ENCODE measurements at regions not wholly inside any gene's neighbourhood (a gene's known extent, or its start where the extent isn't known, plus 50 kb on each side); places are given as distances from the start of the nearest gene placed in this dataset.

DNA sequence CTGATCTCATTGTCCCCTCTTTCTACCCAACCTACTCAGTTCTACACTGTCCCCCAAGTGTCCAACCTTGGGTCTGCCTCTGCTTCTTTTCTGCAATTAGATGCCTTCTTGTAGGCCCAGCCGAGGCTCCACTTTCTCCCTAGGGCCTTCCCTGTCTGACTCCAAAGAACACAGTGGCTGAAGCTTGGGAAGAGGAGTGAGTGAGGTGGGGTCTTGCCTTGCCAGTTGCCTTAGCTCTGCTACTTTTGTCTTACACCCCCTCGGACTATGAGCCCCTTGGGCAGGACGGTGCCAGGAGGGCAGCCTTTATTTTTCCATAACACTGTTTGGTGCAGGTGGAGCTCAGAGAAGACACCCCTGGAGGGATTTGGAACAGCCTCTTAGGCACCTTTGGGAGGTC, 345.1 kb downstream of the CYP26B1 start:
- Mint-ChIP-seq H3K4me1 (peaks cover 3% of the 10 kb centered on the region; the same call in 2 of the 3 replicates), H3K27me3 (ENCODE audit: insufficient read depth, low read depth, poor library complexity) (peaks cover 12% of the 10 kb centered on the region), H3K9me3 (no peaks in the 10 kb centered on the region), H3K4me3 (no peak overlapping the region), H3K27ac (no peak overlapping the region), H3K36me3 (ENCODE audit: low read depth) (no peaks in the 10 kb centered on the region)
- Histone ChIP-seq H3F3A (replicated peaks; ENCODE audit: low read depth) (no peaks in the 10 kb centered on the region), H2AFZ (no peak overlapping the region), H3K4me3 (no peak overlapping the region), H3K36me3 (ENCODE audit: insufficient read depth) (no peaks in the 10 kb centered on the region), H3K79me2 (replicated peaks; ENCODE audit: insufficient read depth) (no peaks in the 10 kb centered on the region), H3K9me2 (ENCODE audit: insufficient read depth) (peaks cover 15% of the 10 kb centered on the region; the same call in 1 of the 2 replicates), H3K27ac (ENCODE audit: low read depth) (no peak overlapping the region), H4K20me1 (replicated peaks; ENCODE audit: insufficient read depth) (no peaks in the 10 kb centered on the region), H3K4me1 (ENCODE audit: insufficient read depth) (no peaks in the 10 kb centered on the region), H3K27me3 (ENCODE audit: insufficient read depth) (no peaks in the 10 kb centered on the region), H3K4me2 (no peak overlapping the region)
- ATAC-seq: no peak
- TF ChIP-seq, protein P1, sequence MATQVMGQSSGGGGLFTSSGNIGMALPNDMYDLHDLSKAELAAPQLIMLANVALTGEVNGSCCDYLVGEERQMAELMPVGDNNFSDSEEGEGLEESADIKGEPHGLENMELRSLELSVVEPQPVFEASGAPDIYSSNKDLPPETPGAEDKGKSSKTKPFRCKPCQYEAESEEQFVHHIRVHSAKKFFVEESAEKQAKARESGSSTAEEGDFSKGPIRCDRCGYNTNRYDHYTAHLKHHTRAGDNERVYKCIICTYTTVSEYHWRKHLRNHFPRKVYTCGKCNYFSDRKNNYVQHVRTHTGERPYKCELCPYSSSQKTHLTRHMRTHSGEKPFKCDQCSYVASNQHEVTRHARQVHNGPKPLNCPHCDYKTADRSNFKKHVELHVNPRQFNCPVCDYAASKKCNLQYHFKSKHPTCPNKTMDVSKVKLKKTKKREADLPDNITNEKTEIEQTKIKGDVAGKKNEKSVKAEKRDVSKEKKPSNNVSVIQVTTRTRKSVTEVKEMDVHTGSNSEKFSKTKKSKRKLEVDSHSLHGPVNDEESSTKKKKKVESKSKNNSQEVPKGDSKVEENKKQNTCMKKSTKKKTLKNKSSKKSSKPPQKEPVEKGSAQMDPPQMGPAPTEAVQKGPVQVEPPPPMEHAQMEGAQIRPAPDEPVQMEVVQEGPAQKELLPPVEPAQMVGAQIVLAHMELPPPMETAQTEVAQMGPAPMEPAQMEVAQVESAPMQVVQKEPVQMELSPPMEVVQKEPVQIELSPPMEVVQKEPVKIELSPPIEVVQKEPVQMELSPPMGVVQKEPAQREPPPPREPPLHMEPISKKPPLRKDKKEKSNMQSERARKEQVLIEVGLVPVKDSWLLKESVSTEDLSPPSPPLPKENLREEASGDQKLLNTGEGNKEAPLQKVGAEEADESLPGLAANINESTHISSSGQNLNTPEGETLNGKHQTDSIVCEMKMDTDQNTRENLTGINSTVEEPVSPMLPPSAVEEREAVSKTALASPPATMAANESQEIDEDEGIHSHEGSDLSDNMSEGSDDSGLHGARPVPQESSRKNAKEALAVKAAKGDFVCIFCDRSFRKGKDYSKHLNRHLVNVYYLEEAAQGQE (IDR thresholded peaks at IDR 0.05; ENCODE audit: unreplicated experiment): no peak
- TF ChIP-seq, protein P2, sequence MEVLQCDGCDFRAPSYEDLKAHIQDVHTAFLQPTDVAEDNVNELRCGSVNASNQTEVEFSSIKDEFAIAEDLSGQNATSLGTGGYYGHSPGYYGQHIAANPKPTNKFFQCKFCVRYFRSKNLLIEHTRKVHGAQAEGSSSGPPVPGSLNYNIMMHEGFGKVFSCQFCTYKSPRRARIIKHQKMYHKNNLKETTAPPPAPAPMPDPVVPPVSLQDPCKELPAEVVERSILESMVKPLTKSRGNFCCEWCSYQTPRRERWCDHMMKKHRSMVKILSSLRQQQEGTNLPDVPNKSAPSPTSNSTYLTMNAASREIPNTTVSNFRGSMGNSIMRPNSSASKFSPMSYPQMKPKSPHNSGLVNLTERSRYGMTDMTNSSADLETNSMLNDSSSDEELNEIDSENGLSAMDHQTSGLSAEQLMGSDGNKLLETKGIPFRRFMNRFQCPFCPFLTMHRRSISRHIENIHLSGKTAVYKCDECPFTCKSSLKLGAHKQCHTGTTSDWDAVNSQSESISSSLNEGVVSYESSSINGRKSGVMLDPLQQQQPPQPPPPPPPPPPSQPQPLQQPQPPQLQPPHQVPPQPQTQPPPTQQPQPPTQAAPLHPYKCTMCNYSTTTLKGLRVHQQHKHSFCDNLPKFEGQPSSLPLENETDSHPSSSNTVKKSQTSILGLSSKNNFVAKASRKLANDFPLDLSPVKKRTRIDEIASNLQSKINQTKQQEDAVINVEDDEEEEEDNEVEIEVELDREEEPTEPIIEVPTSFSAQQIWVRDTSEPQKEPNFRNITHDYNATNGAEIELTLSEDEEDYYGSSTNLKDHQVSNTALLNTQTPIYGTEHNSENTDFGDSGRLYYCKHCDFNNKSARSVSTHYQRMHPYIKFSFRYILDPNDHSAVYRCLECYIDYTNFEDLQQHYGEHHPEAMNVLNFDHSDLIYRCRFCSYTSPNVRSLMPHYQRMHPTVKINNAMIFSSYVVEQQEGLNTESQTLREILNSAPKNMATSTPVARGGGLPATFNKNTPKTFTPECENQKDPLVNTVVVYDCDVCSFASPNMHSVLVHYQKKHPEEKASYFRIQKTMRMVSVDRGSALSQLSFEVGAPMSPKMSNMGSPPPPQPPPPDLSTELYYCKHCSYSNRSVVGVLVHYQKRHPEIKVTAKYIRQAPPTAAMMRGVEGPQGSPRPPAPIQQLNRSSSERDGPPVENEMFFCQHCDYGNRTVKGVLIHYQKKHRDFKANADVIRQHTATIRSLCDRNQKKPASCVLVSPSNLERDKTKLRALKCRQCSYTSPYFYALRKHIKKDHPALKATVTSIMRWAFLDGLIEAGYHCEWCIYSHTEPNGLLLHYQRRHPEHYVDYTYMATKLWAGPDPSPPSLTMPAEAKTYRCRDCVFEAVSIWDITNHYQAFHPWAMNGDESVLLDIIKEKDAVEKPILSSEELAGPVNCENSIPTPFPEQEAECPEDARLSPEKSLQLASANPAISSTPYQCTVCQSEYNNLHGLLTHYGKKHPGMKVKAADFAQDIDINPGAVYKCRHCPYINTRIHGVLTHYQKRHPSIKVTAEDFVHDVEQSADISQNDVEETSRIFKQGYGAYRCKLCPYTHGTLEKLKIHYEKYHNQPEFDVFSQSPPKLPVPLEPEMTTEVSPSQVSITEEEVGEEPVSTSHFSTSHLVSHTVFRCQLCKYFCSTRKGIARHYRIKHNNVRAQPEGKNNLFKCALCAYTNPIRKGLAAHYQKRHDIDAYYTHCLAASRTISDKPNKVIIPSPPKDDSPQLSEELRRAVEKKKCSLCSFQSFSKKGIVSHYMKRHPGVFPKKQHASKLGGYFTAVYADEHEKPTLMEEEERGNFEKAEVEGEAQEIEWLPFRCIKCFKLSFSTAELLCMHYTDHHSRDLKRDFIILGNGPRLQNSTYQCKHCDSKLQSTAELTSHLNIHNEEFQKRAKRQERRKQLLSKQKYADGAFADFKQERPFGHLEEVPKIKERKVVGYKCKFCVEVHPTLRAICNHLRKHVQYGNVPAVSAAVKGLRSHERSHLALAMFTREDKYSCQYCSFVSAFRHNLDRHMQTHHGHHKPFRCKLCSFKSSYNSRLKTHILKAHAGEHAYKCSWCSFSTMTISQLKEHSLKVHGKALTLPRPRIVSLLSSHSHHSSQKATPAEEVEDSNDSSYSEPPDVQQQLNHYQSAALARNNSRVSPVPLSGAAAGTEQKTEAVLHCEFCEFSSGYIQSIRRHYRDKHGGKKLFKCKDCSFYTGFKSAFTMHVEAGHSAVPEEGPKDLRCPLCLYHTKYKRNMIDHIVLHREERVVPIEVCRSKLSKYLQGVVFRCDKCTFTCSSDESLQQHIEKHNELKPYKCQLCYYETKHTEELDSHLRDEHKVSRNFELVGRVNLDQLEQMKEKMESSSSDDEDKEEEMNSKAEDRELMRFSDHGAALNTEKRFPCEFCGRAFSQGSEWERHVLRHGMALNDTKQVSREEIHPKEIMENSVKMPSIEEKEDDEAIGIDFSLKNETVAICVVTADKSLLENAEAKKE (CRISPR knock-in tag; IDR thresholded peaks at IDR 0.05): no peak
- TF ChIP-seq CREB1 (CRISPR knock-in tag; IDR thresholded peaks at IDR 0.05; ENCODE audit: low read depth) (no peak), ZNF114 (CRISPR knock-in tag; IDR thresholded peaks at IDR 0.05) (no peak), EZH2phosphoT487 (IDR thresholded peaks at IDR 0.05; ENCODE audit: unreplicated experiment) (no peak)
- TF ChIP-seq, protein P3, sequence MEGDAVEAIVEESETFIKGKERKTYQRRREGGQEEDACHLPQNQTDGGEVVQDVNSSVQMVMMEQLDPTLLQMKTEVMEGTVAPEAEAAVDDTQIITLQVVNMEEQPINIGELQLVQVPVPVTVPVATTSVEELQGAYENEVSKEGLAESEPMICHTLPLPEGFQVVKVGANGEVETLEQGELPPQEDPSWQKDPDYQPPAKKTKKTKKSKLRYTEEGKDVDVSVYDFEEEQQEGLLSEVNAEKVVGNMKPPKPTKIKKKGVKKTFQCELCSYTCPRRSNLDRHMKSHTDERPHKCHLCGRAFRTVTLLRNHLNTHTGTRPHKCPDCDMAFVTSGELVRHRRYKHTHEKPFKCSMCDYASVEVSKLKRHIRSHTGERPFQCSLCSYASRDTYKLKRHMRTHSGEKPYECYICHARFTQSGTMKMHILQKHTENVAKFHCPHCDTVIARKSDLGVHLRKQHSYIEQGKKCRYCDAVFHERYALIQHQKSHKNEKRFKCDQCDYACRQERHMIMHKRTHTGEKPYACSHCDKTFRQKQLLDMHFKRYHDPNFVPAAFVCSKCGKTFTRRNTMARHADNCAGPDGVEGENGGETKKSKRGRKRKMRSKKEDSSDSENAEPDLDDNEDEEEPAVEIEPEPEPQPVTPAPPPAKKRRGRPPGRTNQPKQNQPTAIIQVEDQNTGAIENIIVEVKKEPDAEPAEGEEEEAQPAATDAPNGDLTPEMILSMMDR (conservative IDR thresholded peaks at IDR 0.05; ENCODE audit: low read depth in 2 of 2): no peak
- DNase-seq (ENCODE audit: low spot score): no peak
